ENCODE measurements at regions not wholly inside any gene's neighbourhood (a gene's known extent, or its start where the extent isn't known, plus 50 kb on each side); places are given as distances from the start of the nearest gene placed in this dataset.

GRCh38 chr3:117586161-117586560, 876.6 kb downstream of the TUSC7 start:
- intact Hi-C loops (cut with DNase I; ENCODE audit: low total_unique reads), result no loop called here

GRCh38 chr3:117587416-117587815, 877.8 kb downstream of the TUSC7 start:
- 86 to 97% methylated on average over 2 of the region's 2 CpGs for WGBS, 2 donors
- no peak for TF ChIP-seq POLR2A (IDR thresholded peaks at IDR 0.05)
- no peak for TF ChIP-seq CTCF (IDR thresholded peaks at IDR 0.05)
- intact Hi-C loops (cut with DNase I; ENCODE audit: low total_unique reads), result no loop called here

More at GRCh38 chr3:117586161-117586560, 876.6 kb downstream of the TUSC7 start:
- TF ChIP-seq POLR2A (IDR thresholded peaks at IDR 0.05), result no peak
- no peak for TF ChIP-seq CTCF (IDR thresholded peaks at IDR 0.05)
- H3K4me3 ChIP-seq (ENCODE audit: low read depth, poor library complexity, severe bottlenecking), result no peak overlapping the region
- no peak for DNase-seq (ENCODE audit: low spot score in 2 of 2)

DNA sequence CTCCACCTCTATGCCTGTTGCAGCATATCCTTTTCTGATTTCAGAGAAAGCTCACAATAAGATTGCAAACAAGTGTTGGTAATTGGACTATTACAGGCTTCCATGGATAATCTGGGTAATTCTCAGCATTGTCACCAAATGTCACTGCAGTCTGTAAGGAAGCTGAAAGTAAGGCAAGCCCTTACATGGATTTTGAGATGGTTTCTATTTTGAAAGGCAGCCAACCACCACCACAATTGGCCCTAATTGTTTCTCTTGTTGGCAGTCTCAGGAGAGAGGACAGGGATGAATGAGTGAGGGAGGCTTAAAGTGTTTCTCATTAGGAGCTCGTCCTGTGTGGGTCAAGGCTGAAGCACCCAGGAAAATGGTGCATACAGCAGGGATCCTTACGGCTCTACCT, 879.9 kb downstream of the TUSC7 start:
- no peak overlapping the region for H3K4me3 ChIP-seq (ENCODE audit: low read depth, poor library complexity, severe bottlenecking)
- no peak for DNase-seq (ENCODE audit: low spot score in 2 of 2)
- TF ChIP-seq POLR2A (IDR thresholded peaks at IDR 0.05), result no peak
- no peak for TF ChIP-seq CTCF (IDR thresholded peaks at IDR 0.05)
- intact Hi-C loops (cut with DNase I; ENCODE audit: low total_unique reads), result no loop called here
- 58 to 61% methylated on average over 2 of the region's 2 CpGs for WGBS, 2 donors

More at GRCh38 chr3:117587416-117587815, 877.8 kb downstream of the TUSC7 start:
- DNase-seq (ENCODE audit: low spot score in 2 of 2), result no peak
- no peak overlapping the region for H3K4me3 ChIP-seq (ENCODE audit: low read depth, poor library complexity, severe bottlenecking)

- TF ChIP-seq POLR2A (IDR thresholded peaks at IDR 0.05), result no peak
- TF ChIP-seq CTCF (IDR thresholded peaks at IDR 0.05), result no peak
- 65 to 70% methylated on average over 1 of the region's 1 CpG for whole genome bisulfite sequencing, 2 donors
- H3K4me3 ChIP-seq (ENCODE audit: low read depth, poor library complexity, severe bottlenecking), result no peak overlapping the region
- DNase-seq (ENCODE audit: low spot score in 2 of 2), result no peak
- intact Hi-C loops (cut with DNase I; ENCODE audit: low total_unique reads), result no loop called here
These were observed 886.0 kb downstream of the TUSC7 start for GRCh38 chr3:117595615-117596014.

- no peak for TF ChIP-seq CTCF (IDR thresholded peaks at IDR 0.05)
- TF ChIP-seq POLR2A (IDR thresholded peaks at IDR 0.05), result no peak
- DNase-seq (ENCODE audit: low spot score in 2 of 2), result no peak
- 50 to 57% methylated on average over 1 of the region's 1 CpG for WGBS, 2 donors
- no peak overlapping the region for H3K4me3 ChIP-seq (ENCODE audit: low read depth, poor library complexity, severe bottlenecking)
- intact Hi-C loops (cut with DNase I; ENCODE audit: low total_unique reads), result no loop called here
These were observed 886.9 kb downstream of the TUSC7 start for GRCh38 chr3:117596503-117596902.

- TF ChIP-seq POLR2A (IDR thresholded peaks at IDR 0.05), result no peak
- TF ChIP-seq CTCF (IDR thresholded peaks at IDR 0.05), result no peak
- 16 to 23% methylated on average over 1 of the region's 1 CpG for WGBS, 2 donors
- no peak for DNase-seq (ENCODE audit: low spot score in 2 of 2)
- intact Hi-C loops (cut with DNase I; ENCODE audit: low total_unique reads), result no loop called here
- H3K4me3 ChIP-seq (ENCODE audit: low read depth, poor library complexity, severe bottlenecking), result no peak overlapping the region
These were observed 888.3 kb downstream of the TUSC7 start for GRCh38 chr3:117597865-117598264.

Measured in lower leg skin (tissue), 4 donors.